ENCODE measurements at regions not wholly inside any gene's neighbourhood (a gene's known extent, or its start where the extent isn't known, plus 50 kb on each side); places are given as distances from the start of the nearest gene placed in this dataset.

GRCh38 chr2:200092235-200092634, 136.9 kb downstream of the MAIP1 start:
- TF ChIP-seq CTCF (IDR thresholded peaks at IDR 0.05) (no peak), EZH2 (IDR thresholded peaks at IDR 0.05; ENCODE audit: borderline replicate concordance, insufficient read depth, low read depth, low read length, poor library complexity, severe bottlenecking) (no peak)

Data from B cell (primary cell).